ENCODE measurements at regions not wholly inside any gene's neighbourhood (a gene's known extent, or its start where the extent isn't known, plus 50 kb on each side); places are given as distances from the start of the nearest gene placed in this dataset.
A peak's percentile ranks its signal among the peaks of the same experiment; 100 is the strongest.

DNA sequence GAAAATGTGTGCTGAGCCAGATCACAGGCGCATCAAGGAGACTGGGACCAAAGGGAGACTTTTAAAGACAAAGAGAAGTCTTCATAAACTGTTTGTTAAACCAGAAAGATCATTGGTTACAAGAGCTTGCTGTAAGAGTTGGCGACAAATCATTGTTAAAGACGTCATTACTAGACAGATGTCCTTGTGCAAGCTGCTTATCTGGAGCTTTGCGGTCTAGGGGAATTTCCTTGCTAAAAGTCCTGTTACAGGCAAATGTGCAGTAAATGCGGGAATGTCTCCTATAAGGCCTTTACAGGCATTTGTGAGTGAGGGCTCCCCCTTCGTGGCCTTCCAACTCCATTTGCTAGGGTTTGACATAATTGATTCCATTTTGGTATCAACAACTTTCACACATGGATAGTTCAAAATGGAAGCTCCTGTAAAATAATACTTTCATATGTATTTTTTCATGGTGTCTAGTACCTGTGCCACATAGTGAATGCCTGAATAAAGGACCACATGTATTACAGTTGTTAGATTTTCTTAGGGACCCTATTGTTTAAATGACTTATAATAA lies 362.4 kb downstream of the UTRN start:
- Histone ChIP-seq H3K9me3 (ENCODE audit: low read length) (no peaks in the 10 kb centered on the region), H3K27ac (ENCODE audit: low read depth, low read length) (no peak overlapping the region), H3K4me3 (ENCODE audit: low read length) (no peak overlapping the region), H3K4me1 (ENCODE audit: insufficient read depth, low read length) (no peaks in the 10 kb centered on the region), H3K36me3 (ENCODE audit: insufficient read depth, low read length) (no peaks in the 10 kb centered on the region), H3K27me3 (ENCODE audit: insufficient read depth, low read length, poor library complexity, severe bottlenecking) (no peaks in the 10 kb centered on the region)
- peak overlapping the region in 1 of 8 donors; percentile 22 for H3K27ac Mint-ChIP-seq
- H3K36me3 Mint-ChIP-seq, result peaks cover 5 to 24% (median 21%) of the 10 kb centered on the region in 3 donors
- H3K9me3 Mint-ChIP-seq, result peaks cover 0 to 2% (median 0%) of the 10 kb centered on the region in 5 donors
- CTCF ChIA-PET, result interaction anchor here (0.6 kb wide), 1 partner anchor 10 kb away, joined by 4 read pairs; no protein-coding TSS in a partner anchor
- POLR2A ChIA-PET, result interaction anchor here (0.5 kb wide), 1 partner anchor 12 kb away, joined by 3 read pairs; no protein-coding TSS in a partner anchor
- peaks cover 49 to 69% (median 64%) of the 10 kb centered on the region in 3 donors for H3K4me1 Mint-ChIP-seq
- no peak overlapping the region for H3K4me3 Mint-ChIP-seq
- H3K27me3 Mint-ChIP-seq, result no peaks in the 10 kb centered on the region
- DNase-seq, result no peak

DNA sequence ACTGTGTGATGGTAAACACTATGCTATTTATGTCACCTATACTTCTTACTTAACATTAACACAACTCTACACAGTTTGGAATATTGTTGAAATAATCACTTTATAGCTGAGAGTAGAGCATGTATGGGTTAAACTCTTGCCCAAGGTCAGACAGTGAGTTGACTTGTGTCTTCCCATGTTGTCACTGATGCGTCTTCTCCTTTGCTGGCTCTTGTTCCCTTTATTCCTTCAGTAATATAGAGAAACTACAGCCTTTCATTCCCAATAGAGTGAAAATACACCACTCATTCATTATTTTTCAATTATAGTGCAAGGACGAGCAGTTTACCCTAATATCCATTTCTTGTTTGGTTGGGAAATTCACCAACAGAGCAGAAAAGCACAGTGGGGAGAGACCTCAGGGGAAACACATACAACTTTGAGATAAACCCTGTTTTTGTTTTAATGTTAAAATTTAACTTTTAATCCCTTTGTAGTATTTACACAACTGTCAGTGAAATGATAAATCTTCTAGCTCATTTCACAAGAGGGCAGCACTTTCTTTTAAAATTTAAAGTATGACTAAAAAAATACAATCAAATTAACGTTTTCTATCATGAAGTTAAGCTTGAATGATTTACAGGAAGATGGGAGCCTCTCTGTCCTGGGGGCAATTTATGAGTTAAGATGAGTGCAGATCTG lies 363.0 kb downstream of the UTRN start:
- peaks cover 51 to 72% (median 66%) of the 10 kb centered on the region in 3 donors for H3K4me1 Mint-ChIP-seq
- H3K4me1 ChIP-seq (ENCODE audit: insufficient read depth, low read length), result peaks cover 4% of the 10 kb centered on the region
- H3K36me3 ChIP-seq (ENCODE audit: insufficient read depth, low read length), result no peaks in the 10 kb centered on the region
- no peak overlapping the region for H3K4me3 ChIP-seq (ENCODE audit: low read length)
- ChIA-PET POLR2A (interaction anchor here (0.5 kb wide), 1 partner anchor 13 kb away, joined by 3 read pairs; no protein-coding TSS in a partner anchor), CTCF (no interaction called here)
- no peaks in the 10 kb centered on the region for H3K27me3 ChIP-seq (ENCODE audit: insufficient read depth, low read length, poor library complexity, severe bottlenecking)
- DNase-seq, result no peak
- peaks cover 0 to 2% (median 0%) of the 10 kb centered on the region in 5 donors for H3K9me3 Mint-ChIP-seq
- H3K36me3 Mint-ChIP-seq, result peaks cover 5 to 24% (median 21%) of the 10 kb centered on the region in 3 donors
- no peaks in the 10 kb centered on the region for H3K27me3 Mint-ChIP-seq
- H3K4me3 Mint-ChIP-seq, result no peak overlapping the region
- no peaks in the 10 kb centered on the region for H3K9me3 ChIP-seq (ENCODE audit: low read length)
- no peak overlapping the region for H3K27ac ChIP-seq (ENCODE audit: low read depth, low read length)
- peak overlapping the region in 1 of 8 donors; percentile 23 for H3K27ac Mint-ChIP-seq

DNA sequence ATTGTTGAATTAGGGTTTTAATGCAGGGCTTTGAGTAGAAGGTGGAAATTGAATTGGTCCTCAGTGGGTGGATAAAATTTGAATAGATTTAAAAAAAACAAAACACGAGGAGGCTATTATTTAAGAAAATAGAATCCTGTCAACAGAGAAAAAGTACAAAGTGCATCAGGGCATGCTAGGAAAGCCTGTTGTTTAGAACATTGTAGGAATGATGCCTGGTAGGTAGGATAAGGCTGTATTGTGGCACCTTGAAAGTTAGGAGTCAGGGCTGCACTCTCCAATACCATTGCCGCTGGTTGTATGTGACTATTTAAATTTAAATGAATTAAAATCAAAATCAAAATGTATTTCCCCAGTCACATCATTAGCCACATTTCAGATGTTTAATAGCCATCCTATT lies 363.9 kb downstream of the UTRN start:
- peaks cover 5 to 24% (median 21%) of the 10 kb centered on the region in 3 donors for H3K36me3 Mint-ChIP-seq
- peaks cover 0 to 2% (median 0%) of the 10 kb centered on the region in 5 donors for H3K9me3 Mint-ChIP-seq
- ChIA-PET POLR2A (no interaction called here), CTCF (no interaction called here)
- peak overlapping the region in 1 of 8 donors; percentile 83 for H3K27ac Mint-ChIP-seq
- no peaks in the 10 kb centered on the region for H3K36me3 ChIP-seq (ENCODE audit: insufficient read depth, low read length)
- H3K27ac ChIP-seq (ENCODE audit: low read depth, low read length), result no peak overlapping the region
- no peak overlapping the region for H3K4me3 ChIP-seq (ENCODE audit: low read length)
- H3K4me1 Mint-ChIP-seq, result peaks cover 58 to 76% (median 74%) of the 10 kb centered on the region in 3 donors
- peaks cover 13% of the 10 kb centered on the region for H3K4me1 ChIP-seq (ENCODE audit: insufficient read depth, low read length)
- DNase-seq, result no peak
- H3K9me3 ChIP-seq (ENCODE audit: low read length), result no peaks in the 10 kb centered on the region
- no peak overlapping the region for H3K4me3 Mint-ChIP-seq
- no peaks in the 10 kb centered on the region for H3K27me3 ChIP-seq (ENCODE audit: insufficient read depth, low read length, poor library complexity, severe bottlenecking)
- H3K27me3 Mint-ChIP-seq, result no peaks in the 10 kb centered on the region

DNA sequence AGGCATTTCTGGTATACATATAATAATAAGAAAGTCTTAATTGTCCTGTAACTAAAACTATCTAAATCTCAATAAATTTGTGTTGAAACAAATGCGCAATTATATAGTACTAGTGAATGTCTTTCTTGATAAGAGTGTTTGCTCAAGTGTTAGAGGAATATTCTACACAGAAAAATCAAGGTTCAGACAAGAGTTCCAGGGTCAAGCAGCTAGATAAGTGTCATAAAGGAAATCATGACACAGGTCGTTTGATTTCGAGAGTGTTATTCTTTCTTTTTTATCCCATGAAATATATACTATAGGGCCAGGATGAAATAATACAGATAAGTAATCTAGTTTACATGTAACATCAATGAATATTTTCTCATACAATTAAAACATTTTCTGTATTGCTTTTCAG lies 366.1 kb downstream of the UTRN start:
- no peaks in the 10 kb centered on the region for H3K36me3 ChIP-seq (ENCODE audit: insufficient read depth, low read length)
- no peaks in the 10 kb centered on the region for H3K27me3 ChIP-seq (ENCODE audit: insufficient read depth, low read length, poor library complexity, severe bottlenecking)
- Mint-ChIP-seq H3K36me3 (peaks cover 5 to 18% (median 15%) of the 10 kb centered on the region in 3 donors), H3K4me3 (no peak overlapping the region), H3K4me1 (peaks cover 71 to 87% (median 86%) of the 10 kb centered on the region in 3 donors), H3K9me3 (peaks cover 0 to 2% (median 0%) of the 10 kb centered on the region in 5 donors), H3K27me3 (no peaks in the 10 kb centered on the region), H3K27ac (no peak overlapping the region)
- no peak overlapping the region for H3K4me3 ChIP-seq (ENCODE audit: low read length)
- POLR2A ChIA-PET, result no interaction called here
- CTCF ChIA-PET, result no interaction called here
- H3K9me3 ChIP-seq (ENCODE audit: low read length), result no peaks in the 10 kb centered on the region
- peaks cover 14% of the 10 kb centered on the region for H3K4me1 ChIP-seq (ENCODE audit: insufficient read depth, low read length)
- no peak overlapping the region for H3K27ac ChIP-seq (ENCODE audit: low read depth, low read length)
- DNase-seq, result no peak

DNA sequence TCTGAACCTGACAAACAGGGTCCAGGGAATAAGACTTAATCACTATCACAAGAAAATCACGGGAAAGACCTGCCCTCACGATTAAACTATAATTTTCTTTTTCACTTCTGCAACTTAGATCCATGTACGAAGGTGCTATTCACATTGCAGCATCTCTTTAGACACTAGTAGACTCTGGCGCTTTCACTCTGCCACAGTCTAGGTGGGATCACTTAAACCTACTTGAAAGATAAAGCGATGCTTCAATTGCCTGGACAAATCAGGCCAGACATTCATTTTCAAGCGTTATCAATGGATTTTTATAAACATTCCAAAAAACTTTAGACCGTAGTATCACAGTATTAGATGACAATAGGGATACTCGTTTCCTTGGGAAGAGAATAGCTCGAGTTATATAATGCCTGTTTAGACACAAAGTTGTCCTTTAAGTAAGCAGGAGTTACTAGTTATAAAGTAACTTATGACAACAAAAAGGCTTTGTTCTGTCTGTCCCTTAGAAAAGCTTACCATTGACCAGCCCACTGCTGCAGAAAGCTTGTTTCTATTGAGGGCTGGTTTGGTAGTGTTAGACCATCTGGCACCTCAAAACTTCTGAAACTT lies 367.3 kb downstream of the UTRN start:
- H3K9me3 ChIP-seq (ENCODE audit: low read length), result no peaks in the 10 kb centered on the region
- H3K36me3 ChIP-seq (ENCODE audit: insufficient read depth, low read length), result no peaks in the 10 kb centered on the region
- no peak for DNase-seq
- peaks cover 14% of the 10 kb centered on the region for H3K4me1 ChIP-seq (ENCODE audit: insufficient read depth, low read length)
- peaks cover 71 to 85% (median 83%) of the 10 kb centered on the region in 3 donors for H3K4me1 Mint-ChIP-seq
- CTCF ChIA-PET, result no interaction called here
- no peaks in the 10 kb centered on the region for H3K9me3 Mint-ChIP-seq
- peak overlapping the region in 1 of 8 donors; percentile 11 for H3K27ac Mint-ChIP-seq
- H3K4me3 Mint-ChIP-seq, result peak overlapping the region in 3 of 7 donors; percentile 12 to 29 (median 14)
- no peak overlapping the region for H3K27ac ChIP-seq (ENCODE audit: low read depth, low read length)
- H3K4me3 ChIP-seq (ENCODE audit: low read length), result no peak overlapping the region
- peaks cover 5 to 15% (median 12%) of the 10 kb centered on the region in 3 donors for H3K36me3 Mint-ChIP-seq
- POLR2A ChIA-PET, result no interaction called here
- H3K27me3 Mint-ChIP-seq, result no peaks in the 10 kb centered on the region
- no peaks in the 10 kb centered on the region for H3K27me3 ChIP-seq (ENCODE audit: insufficient read depth, low read length, poor library complexity, severe bottlenecking)

DNA sequence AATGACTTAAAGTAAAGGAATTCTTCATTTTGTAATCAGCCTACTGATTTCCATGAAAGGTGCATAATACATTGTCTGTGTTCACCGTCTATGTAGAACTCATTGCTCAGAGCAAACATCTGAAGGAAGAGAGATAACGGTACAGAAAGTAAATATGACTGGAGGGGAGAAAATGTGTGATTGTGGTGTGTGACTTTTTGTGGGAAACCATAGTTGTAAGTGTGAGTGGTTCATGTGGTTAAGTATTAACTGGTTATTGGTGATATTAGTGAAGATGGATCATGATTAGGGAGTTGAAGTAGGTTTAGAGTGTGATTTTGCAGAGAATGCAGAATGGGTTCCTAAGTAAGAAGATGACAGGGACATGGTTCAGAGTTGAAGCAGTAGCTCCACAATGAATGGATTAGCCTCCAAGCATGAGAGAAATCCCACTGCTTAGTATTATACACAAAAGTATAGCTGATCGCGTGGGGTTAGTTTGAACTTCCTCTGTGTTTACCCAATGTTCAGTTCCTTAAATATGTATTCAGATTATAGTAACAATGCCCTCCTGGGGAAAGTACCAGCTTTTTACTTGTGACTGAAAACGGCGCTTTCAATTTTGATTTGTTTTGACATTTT lies 368.9 kb downstream of the UTRN start:
- peaks cover 20% of the 10 kb centered on the region for H3K4me1 ChIP-seq (ENCODE audit: insufficient read depth, low read length)
- H3K27me3 Mint-ChIP-seq, result no peaks in the 10 kb centered on the region
- POLR2A ChIA-PET, result interaction anchor here (0.6 to 0.7 kb wide), 5 partner anchors 22 to 318 kb away, joined by 3 to 11 read pairs (median 4); no protein-coding TSS in a partner anchor
- H3K4me3 Mint-ChIP-seq, result peak overlapping the region; percentile 0 to 63 (median 29)
- no peaks in the 10 kb centered on the region for H3K27me3 ChIP-seq (ENCODE audit: insufficient read depth, low read length, poor library complexity, severe bottlenecking)
- CTCF ChIA-PET, result interaction anchor here (1.2 kb wide), 1 partner anchor 17 kb away, joined by 3 read pairs; no protein-coding TSS in a partner anchor
- H3K27ac Mint-ChIP-seq, result peak overlapping the region; percentile 1 to 82 (median 44)
- H3K36me3 ChIP-seq (ENCODE audit: insufficient read depth, low read length), result no peaks in the 10 kb centered on the region
- no peak overlapping the region for H3K4me3 ChIP-seq (ENCODE audit: low read length)
- H3K27ac ChIP-seq (ENCODE audit: low read depth, low read length), result no peak overlapping the region
- DNase-seq, result peak in 1 of 5 donors; percentile 0
- peaks cover 5 to 8% (median 7%) of the 10 kb centered on the region in 3 donors for H3K36me3 Mint-ChIP-seq
- no peaks in the 10 kb centered on the region for H3K9me3 Mint-ChIP-seq
- H3K9me3 ChIP-seq (ENCODE audit: low read length), result no peaks in the 10 kb centered on the region
- H3K4me1 Mint-ChIP-seq, result peaks cover 77 to 88% (median 87%) of the 10 kb centered on the region in 3 donors

DNA sequence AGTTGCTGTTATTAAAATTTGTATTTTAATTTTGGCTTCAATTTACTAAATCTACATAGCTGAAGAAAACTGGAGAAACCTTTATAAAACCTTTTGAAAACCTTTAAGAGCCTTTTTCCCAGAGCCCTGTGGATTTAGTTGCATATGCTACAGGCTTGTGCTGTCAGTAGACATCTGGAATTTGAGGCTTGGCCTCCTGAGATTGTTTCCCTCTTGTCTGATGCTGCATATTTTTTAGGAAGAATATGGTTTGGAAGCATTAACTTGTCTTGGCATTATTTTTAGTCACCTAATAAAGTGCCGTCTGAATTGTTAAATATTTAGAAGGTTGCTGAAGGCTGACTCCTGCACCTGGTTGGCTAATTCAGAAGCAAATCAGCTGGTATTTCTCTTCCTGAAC lies 369.4 kb downstream of the UTRN start:
- peaks cover 79 to 88% (median 87%) of the 10 kb centered on the region in 3 donors for H3K4me1 Mint-ChIP-seq
- peak overlapping the region in 5 of 8 donors; percentile 19 to 82 (median 76) for H3K27ac Mint-ChIP-seq
- Histone ChIP-seq H3K27me3 (ENCODE audit: insufficient read depth, low read length, poor library complexity, severe bottlenecking) (no peaks in the 10 kb centered on the region), H3K36me3 (ENCODE audit: insufficient read depth, low read length) (no peaks in the 10 kb centered on the region), H3K27ac (ENCODE audit: low read depth, low read length) (no peak overlapping the region), H3K4me1 (ENCODE audit: insufficient read depth, low read length) (peaks cover 25% of the 10 kb centered on the region), H3K4me3 (ENCODE audit: low read length) (no peak overlapping the region), H3K9me3 (ENCODE audit: low read length) (no peaks in the 10 kb centered on the region)
- no peaks in the 10 kb centered on the region for H3K27me3 Mint-ChIP-seq
- H3K4me3 Mint-ChIP-seq, result peak overlapping the region in 2 of 7 donors; percentile 42 to 63
- POLR2A ChIA-PET, result interaction anchor here (0.6 to 0.7 kb wide), 4 partner anchors 36 to 318 kb away, joined by 3 to 11 read pairs (median 4); no protein-coding TSS in a partner anchor
- CTCF ChIA-PET, result interaction anchor here (1.2 kb wide), 1 partner anchor 18 kb away, joined by 3 read pairs; no protein-coding TSS in a partner anchor
- H3K36me3 Mint-ChIP-seq, result peaks cover 4 to 5% (median 5%) of the 10 kb centered on the region in 3 donors
- H3K9me3 Mint-ChIP-seq, result no peaks in the 10 kb centered on the region
- DNase-seq, result no peak

All from CD8-positive, alpha-beta memory T cell (primary cell).